ENCODE measurements at regions not wholly inside any gene's neighbourhood (a gene's known extent, or its start where the extent isn't known, plus 50 kb on each side); places are given as distances from the start of the nearest gene placed in this dataset.

DNA sequence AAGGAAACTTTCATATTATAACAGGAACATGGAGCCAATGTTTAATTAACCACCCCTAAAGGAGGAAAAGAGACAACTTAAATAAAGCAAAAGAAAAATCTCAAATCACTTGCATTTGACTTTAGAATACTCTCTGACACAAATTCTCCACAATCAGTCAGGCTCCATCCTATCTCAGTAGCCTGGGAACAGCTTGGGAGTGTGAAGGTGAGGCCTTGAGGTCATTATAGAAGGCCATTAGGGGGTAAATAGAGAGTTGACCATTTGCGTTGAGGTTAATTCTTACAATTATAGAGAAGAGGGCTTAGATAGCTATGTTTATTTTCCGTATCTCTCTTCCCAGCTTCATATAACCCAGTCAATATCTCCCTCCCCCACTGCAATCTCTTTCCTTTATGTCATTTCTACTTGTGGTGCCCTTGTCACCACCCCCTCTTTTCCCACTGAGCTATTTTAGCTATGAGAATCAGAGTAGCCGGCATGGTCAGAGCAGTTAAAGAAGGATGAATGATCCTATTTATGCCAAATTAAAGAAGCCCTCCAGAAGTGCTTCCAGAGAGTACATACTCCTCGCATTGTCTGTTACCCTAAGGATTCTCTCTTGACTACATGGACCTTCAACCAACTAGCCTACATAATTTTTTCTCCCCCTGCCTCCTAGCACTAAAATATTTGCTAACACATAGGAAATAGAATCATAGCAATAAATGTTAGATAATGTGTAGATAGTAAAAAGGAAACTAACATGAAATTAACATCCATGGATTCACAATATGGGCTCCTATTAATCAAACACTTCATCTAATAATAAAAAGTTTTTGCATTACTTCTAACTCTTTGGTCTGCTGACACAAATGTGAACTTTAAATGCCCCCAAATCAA lies 135.2 kb upstream of the KRR1 start:
- TF ChIP-seq ZNF331 (CRISPR knock-in tag; IDR thresholded peaks at IDR 0.05; ENCODE audit: low read depth) (no peak), CTCF (conservative IDR thresholded peaks at IDR 0.05; ENCODE audit: low read depth in 2 of 2) (no peak), CREB1 (CRISPR knock-in tag; IDR thresholded peaks at IDR 0.05; ENCODE audit: low read depth) (no peak), NANOG (IDR thresholded peaks at IDR 0.05; ENCODE audit: borderline replicate concordance) (no peak), STAT1 (IDR thresholded peaks at IDR 0.05; ENCODE audit: unreplicated experiment) (no peak), JUNB (IDR thresholded peaks at IDR 0.05; ENCODE audit: unreplicated experiment) (no peak), POLR2AphosphoS5 (IDR thresholded peaks at IDR 0.05; ENCODE audit: low read depth) (no peak), ZNF462 (CRISPR knock-in tag; IDR thresholded peaks at IDR 0.05) (no peak), EZH2phosphoT487 (IDR thresholded peaks at IDR 0.05; ENCODE audit: unreplicated experiment) (no peak), REST (IDR thresholded peaks at IDR 0.05; ENCODE audit: unreplicated experiment) (no peak), ZNF114 (CRISPR knock-in tag; IDR thresholded peaks at IDR 0.05) (no peak), EZH2 (IDR thresholded peaks at IDR 0.05; ENCODE audit: low read depth, unreplicated experiment) (no peak)
- TF ChIP-seq, protein P1, sequence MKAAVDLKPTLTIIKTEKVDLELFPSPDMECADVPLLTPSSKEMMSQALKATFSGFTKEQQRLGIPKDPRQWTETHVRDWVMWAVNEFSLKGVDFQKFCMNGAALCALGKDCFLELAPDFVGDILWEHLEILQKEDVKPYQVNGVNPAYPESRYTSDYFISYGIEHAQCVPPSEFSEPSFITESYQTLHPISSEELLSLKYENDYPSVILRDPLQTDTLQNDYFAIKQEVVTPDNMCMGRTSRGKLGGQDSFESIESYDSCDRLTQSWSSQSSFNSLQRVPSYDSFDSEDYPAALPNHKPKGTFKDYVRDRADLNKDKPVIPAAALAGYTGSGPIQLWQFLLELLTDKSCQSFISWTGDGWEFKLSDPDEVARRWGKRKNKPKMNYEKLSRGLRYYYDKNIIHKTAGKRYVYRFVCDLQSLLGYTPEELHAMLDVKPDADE (IDR thresholded peaks at IDR 0.05) = no peak
- H3K79me2 ChIP-seq (replicated peaks; ENCODE audit: insufficient read depth) = no peaks in the 10 kb centered on the region
- Mint-ChIP-seq H3K27ac (no peak overlapping the region), H3K4me1 (peaks cover 9% of the 10 kb centered on the region; the same call in 2 of the 3 replicates), H3K36me3 (ENCODE audit: low read depth) (no peaks in the 10 kb centered on the region), H3K27me3 (ENCODE audit: insufficient read depth, low read depth, poor library complexity) (no peaks in the 10 kb centered on the region), H3K9me3 (no peaks in the 10 kb centered on the region), H3K4me3 (no peak overlapping the region)
- no peaks in the 10 kb centered on the region for H4K20me1 ChIP-seq (replicated peaks; ENCODE audit: insufficient read depth)
- no peaks in the 10 kb centered on the region for H3K36me3 ChIP-seq (ENCODE audit: insufficient read depth)
- no peak overlapping the region for H3K4me3 ChIP-seq
- H3F3A ChIP-seq (replicated peaks; ENCODE audit: low read depth) = no peaks in the 10 kb centered on the region
- DNase-seq (ENCODE audit: low spot score) (no peak), ATAC-seq (no peak)
- H3K27ac ChIP-seq (ENCODE audit: low read depth) = no peak overlapping the region
- H3K9me2 ChIP-seq (ENCODE audit: insufficient read depth) = no peaks in the 10 kb centered on the region
- H3K4me1 ChIP-seq (ENCODE audit: insufficient read depth) = peaks cover 4% of the 10 kb centered on the region; the same call in 1 of the 2 replicates
- no peak overlapping the region for H3K4me2 ChIP-seq
- H2AFZ ChIP-seq = peak overlapping the region; percentile 25; the same call in 1 of the 2 replicates
- no peaks in the 10 kb centered on the region for H3K27me3 ChIP-seq (ENCODE audit: insufficient read depth)

All from GM23338 (cell line).